ENCODE measurements at regions not wholly inside any gene's neighbourhood (a gene's known extent, or its start where the extent isn't known, plus 50 kb on each side); places are given as distances from the start of the nearest gene placed in this dataset.

- no peaks in the 10 kb centered on the region for H3K79me2 ChIP-seq (ENCODE audit: insufficient read depth, low read length)
- no peak overlapping the region for H3K4me3 ChIP-seq (replicated peaks in 1 of 2; ENCODE audit: low read depth in 1 of 2, low read length in 2 of 2)
- H4K20me1 ChIP-seq (ENCODE audit: insufficient read depth): no peaks in the 10 kb centered on the region
- H3K27me3 ChIP-seq (ENCODE audit: insufficient read depth, low read length): no peaks in the 10 kb centered on the region; the same call in 1 of the 2 replicates
- ChIA-PET POLR2A (no interaction called here), CTCF (no interaction called here), RAD21 (ENCODE audit: low non-redundant PET in 1 of 2, low total read pairs in 2 of 2, uncharacterized antibody in 2 of 2, unreplicated experiment in 2 of 2) (no interaction called here)
- BruUV-seq (replicated peaks): no TSS peak
- no peaks in the 10 kb centered on the region for H3K4me1 ChIP-seq (ENCODE audit: control insufficient read depth in 1 of 2, insufficient read depth in 2 of 2, low read length in 2 of 2)
- H3K4me2 ChIP-seq (ENCODE audit: low read length): no peak overlapping the region
- no peak overlapping the region for H3K9ac ChIP-seq (ENCODE audit: low read length)
- ATAC-seq (no peak), DNase-seq (ENCODE audit: low read depth, low spot score) (no peak)
- H2AFZ ChIP-seq (ENCODE audit: low read depth, low read length, poor library complexity, severe bottlenecking): no peak overlapping the region
- TF ChIP-seq EGR1 (IDR thresholded peaks at IDR 0.05; ENCODE audit: low read depth) (no peak), ZFX (IDR thresholded peaks at IDR 0.05) (no peak), CBX3 (IDR thresholded peaks at IDR 0.05; ENCODE audit: low read depth) (no peak), RAD21 (IDR thresholded peaks at IDR 0.05; ENCODE audit: low read depth) (no peak), SRF (IDR thresholded peaks at IDR 0.05; ENCODE audit: low read depth) (no peak), YY1 (IDR thresholded peaks at IDR 0.05; ENCODE audit: extremely low read depth, insufficient replicate concordance, low read depth, low read length) (no peak), POLR2A (IDR thresholded peaks at IDR 0.05; ENCODE audit: borderline replicate concordance, extremely low read depth, insufficient read depth, insufficient read length) (no peak), EZH2 (IDR thresholded peaks at IDR 0.05) (no peak), SIN3A (IDR thresholded peaks at IDR 0.05; ENCODE audit: low read depth) (no peak), POLR2AphosphoS5 (IDR thresholded peaks at IDR 0.05; ENCODE audit: low read depth, low read length) (no peak), FOSL1 (IDR thresholded peaks at IDR 0.05; ENCODE audit: low read depth) (no peak), ATF3 (IDR thresholded peaks at IDR 0.05) (no peak), JUND (IDR thresholded peaks at IDR 0.05) (no peak), ELF1 (IDR thresholded peaks at IDR 0.05; ENCODE audit: borderline replicate concordance, low read depth) (no peak), ZNF274 (IDR thresholded peaks at IDR 0.05; ENCODE audit: low read depth, low read length) (no peak), ZBTB33 (IDR thresholded peaks at IDR 0.05; ENCODE audit: extremely low read depth, insufficient replicate concordance, low read length) (no peak)
- H3K27ac ChIP-seq (ENCODE audit: low read depth, low read length): no peak overlapping the region
- H3K9me2 ChIP-seq (ENCODE audit: insufficient read depth): no peaks in the 10 kb centered on the region
- intact Hi-C loops (cut with micrococcal nuclease): no loop called here
- H3K9me3 ChIP-seq (ENCODE audit: control insufficient read depth in 1 of 2, insufficient read depth in 1 of 2, low read depth in 1 of 2, low read length in 2 of 2): no peaks in the 10 kb centered on the region
- H3K36me3 ChIP-seq (ENCODE audit: control insufficient read depth in 1 of 2, insufficient read depth in 2 of 2, low read length in 2 of 2): no peaks in the 10 kb centered on the region
Observed at GRCh38 chr1:219858980-219859379, 69.4 kb downstream of the SLC30A10 start.

All from HCT116 (cell line).